AG10803 (cell line): ENCODE measurements at regions not wholly inside any gene's neighbourhood (a gene's known extent, or its start where the extent isn't known, plus 50 kb on each side); places are given as distances from the start of the nearest gene placed in this dataset.

Source experiments
- DNase-seq: peaks from one replicate; pipeline ENCODE4 v3.0.0; 2010; ENCODE audit warnings: low read depth
- H3K4me3 ChIP-seq: 2 replicates; pipeline ENCODE4 v1.5.1; 2011; ENCODE audit warnings: mild to moderate bottlenecking, low read length, control low read depth
- TF ChIP-seq, protein P1 (sequence below): conservative IDR thresholded peaks from 2 replicates; pipeline ENCODE4 v1.5.1; 2011; ENCODE audit warnings: mild to moderate bottlenecking, low read length, control low read depth, inconsistent platforms

DNA sequence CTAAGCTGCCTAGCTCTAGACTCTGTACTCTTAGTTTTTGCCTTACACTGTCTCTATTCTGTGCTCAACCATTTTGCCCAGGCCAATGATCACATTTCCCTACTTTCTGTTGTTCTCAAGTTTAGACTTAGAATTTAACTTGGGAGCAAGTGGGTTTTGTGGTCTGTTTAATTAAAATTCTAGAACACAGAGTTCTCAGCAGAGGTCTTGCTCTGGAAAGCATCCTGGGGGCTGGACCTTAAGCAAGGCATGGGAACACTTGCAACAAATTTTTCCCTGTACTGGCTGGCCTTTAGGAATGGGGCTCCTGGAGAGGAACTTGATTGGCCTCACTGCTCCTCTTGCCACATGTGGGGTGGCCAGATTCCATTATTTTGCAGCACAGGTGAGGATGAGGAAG is 236.3 kb upstream of the LRTM1 start:
- peak; percentile 79 for DNase-seq
- no peak overlapping the region for H3K4me3 ChIP-seq
- TF ChIP-seq, protein P1, sequence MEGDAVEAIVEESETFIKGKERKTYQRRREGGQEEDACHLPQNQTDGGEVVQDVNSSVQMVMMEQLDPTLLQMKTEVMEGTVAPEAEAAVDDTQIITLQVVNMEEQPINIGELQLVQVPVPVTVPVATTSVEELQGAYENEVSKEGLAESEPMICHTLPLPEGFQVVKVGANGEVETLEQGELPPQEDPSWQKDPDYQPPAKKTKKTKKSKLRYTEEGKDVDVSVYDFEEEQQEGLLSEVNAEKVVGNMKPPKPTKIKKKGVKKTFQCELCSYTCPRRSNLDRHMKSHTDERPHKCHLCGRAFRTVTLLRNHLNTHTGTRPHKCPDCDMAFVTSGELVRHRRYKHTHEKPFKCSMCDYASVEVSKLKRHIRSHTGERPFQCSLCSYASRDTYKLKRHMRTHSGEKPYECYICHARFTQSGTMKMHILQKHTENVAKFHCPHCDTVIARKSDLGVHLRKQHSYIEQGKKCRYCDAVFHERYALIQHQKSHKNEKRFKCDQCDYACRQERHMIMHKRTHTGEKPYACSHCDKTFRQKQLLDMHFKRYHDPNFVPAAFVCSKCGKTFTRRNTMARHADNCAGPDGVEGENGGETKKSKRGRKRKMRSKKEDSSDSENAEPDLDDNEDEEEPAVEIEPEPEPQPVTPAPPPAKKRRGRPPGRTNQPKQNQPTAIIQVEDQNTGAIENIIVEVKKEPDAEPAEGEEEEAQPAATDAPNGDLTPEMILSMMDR, result no peak

DNA sequence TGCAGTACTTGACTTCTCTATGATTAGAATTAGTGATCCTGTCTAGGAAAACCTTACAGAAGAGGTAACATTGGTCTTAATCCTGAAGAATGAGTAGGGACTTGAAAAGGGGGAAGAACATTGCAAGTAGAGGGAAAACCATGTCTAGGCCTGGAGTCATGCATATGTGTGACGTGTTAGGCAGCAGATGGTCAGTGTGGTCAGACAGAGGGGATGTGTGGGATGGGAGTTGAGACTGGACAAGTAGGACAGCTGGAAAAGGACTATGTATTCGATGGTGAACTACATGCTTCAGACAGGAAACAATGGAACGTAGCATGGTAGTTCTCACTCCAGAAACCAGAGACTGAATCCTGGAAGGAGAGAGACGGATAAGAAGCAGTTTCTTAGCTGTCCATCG is 235.6 kb upstream of the LRTM1 start:
- TF ChIP-seq, protein P1, result no peak
- DNase-seq, result no peak

DNA sequence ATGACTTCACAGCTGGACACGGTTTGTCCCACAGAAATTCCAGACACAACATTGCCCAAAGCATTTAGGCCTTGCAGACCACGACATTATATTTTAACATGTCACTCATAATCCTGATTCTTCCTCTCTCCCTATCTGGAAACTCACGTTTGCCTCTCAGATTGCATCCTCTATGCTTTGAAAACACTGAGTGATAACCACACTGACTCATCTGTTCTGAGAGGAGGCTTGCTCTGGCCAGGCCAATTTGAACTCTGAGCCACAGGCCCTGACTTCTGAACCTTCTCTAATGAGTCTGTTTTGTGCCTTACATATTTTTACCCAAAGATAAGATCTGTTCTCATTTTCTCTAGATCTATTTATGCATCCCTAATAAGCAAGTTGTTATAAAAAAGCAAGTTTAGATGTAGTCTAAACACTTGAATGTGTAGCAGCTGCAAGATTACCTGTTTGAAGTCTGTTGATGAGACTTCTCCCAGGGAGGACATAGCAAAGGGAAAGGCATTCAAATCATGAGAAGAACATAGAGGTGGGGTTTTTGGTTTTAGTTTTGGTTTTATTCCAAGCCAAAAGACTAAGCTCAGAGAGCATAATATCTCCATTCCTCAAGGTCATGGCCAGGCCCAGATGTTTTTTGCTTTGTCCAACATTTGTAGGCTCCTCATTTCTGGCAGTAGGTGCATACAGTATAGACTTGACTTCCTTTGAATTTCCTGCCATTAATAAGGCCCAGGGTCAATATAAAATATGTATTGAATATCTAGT is 234.4 kb upstream of the LRTM1 start:
- no peak overlapping the region for H3K4me3 ChIP-seq
- TF ChIP-seq, protein P1, result no peak
- DNase-seq, result peak; percentile 86

More for the DNA sequence above, 235.6 kb upstream of the LRTM1 start:
- no peak overlapping the region for H3K4me3 ChIP-seq

DNA sequence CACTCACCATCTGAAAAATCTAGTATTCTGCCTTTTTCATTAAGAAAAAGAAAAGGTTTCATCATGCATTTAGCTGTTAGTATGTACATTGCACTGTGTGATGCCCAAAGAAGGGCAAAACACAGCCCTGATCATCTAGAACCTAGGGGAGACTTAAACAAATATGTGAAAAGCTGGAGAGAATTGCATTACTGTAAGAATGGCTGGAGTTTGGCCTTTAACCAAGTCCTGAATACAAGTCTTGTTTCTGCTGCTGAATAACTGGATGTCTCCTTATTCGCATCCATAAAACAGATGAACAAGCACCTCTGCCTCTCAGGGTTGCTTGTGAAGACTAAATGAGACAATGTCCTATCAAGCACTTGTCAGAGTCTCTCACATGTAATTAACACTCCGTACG is 233.4 kb upstream of the LRTM1 start:
- no peak for DNase-seq
- H3K4me3 ChIP-seq, result no peak overlapping the region
- TF ChIP-seq, protein P1, result no peak

DNA sequence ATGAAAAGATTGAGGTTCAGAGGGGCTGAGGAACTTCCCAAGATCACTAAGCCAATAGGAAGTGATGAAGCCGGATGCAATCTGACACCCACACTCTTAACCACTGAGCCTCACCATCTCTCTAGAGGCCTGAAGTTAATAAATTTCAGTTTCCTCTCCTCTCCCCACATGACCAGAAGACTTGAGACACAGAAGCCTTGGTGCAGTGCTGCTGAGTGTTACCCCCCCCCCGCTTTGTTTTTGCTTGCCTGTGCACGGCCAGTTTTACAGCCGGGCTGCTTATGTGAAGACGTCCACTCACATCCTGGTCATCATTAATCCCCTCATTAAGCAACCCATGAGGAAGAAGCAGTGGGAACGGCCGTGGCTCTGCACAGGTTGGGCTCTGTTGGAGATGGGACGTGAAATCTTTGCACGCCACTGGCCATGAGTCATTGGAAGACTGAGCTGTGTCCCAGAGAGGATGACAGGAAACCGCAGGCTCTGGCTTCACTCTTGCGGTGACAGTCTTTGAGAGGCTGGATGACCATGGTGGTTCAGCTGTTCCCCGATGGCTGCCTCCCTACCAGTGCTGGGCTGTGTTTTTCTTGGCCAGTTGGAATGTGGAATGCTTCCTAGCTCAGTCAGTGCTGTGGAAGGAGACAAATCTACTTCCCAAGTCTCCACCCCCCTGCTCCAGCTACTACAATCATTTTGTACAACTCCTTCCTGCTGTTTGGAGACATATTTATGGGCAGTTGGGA is 232.6 kb upstream of the LRTM1 start:
- TF ChIP-seq, protein P1, result no peak
- peak; percentile 100 for DNase-seq
- no peak overlapping the region for H3K4me3 ChIP-seq

DNA sequence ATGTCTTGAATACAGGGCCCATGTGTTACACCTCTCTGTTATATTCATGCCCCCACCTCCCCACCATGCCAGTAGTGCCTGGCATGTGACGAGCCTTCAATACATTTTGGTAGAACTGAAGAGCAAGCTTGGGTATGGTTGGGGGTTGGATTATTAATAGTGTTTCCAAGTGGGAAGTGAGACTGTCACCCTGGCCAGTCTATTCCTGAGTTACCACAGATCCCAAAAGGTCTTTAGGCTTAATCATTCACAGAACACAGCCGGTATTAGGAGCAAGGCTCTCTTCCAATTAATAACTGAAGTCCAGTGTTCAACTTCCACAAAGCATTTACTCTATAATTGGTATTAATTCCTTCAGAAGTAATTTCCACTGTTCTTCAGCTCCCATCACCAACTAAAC is 231.9 kb upstream of the LRTM1 start:
- no peak for DNase-seq
- TF ChIP-seq, protein P1, result no peak
- no peak overlapping the region for H3K4me3 ChIP-seq

DNA sequence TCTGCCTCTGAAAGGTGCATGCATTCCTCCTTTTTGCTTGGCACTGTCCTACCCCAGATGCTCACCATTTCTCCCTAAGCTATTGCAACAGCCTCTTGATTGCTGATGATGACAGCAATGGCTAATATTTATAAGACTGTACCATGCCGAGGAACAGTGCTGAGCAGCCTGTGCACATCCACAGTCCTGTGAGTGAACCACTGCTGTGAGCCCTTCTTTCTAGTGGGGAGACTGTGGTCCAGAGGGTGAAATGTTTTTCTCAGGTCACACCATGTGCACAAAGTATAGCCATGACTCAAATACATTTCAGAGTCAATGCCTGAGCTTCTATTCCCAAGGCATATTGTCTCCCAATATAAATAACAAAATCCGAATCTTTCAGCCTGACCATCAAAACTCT is 231.2 kb upstream of the LRTM1 start:
- TF ChIP-seq, protein P1, result no peak
- no peak for DNase-seq

More for the DNA sequence above, 231.2 kb upstream of the LRTM1 start:
- H3K4me3 ChIP-seq, result no peak overlapping the region
